ENCODE measurements at regions not wholly inside any gene's neighbourhood (a gene's known extent, or its start where the extent isn't known, plus 50 kb on each side); places are given as distances from the start of the nearest gene placed in this dataset.

DNA sequence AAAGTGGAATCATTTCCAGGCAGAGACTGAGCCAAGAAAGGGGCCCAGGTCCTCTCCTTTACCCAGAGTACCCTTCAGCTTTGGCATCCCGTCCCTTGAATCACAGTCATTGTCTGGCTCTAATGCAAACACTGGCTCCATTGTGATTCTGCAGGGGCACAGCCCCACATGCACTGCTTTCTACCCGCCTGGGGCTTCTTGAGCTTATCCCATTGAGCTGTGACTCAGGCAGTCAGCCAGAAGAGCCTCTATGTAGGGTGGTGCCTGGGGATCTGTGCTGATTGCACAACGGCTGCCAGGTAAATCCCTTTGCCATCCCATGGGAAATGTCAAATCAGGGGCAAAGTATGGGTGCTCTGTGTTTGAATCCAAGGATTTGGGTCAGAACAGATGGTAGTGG, 88.9 kb downstream of the RASSF10 start:
- Mint-ChIP-seq H3K4me1 (no peaks in the 10 kb centered on the region), H3K36me3 (ENCODE audit: low read depth) (no peaks in the 10 kb centered on the region), H3K9me3 (no peaks in the 10 kb centered on the region), H3K4me3 (no peak overlapping the region), H3K27ac (no peak overlapping the region), H3K27me3 (no peaks in the 10 kb centered on the region)
- no peak for DNase-seq
- intact Hi-C loops (cut with micrococcal nuclease): no loop called here

- Mint-ChIP-seq H3K36me3 (ENCODE audit: low read depth) (no peaks in the 10 kb centered on the region), H3K27me3 (no peaks in the 10 kb centered on the region), H3K4me1 (no peaks in the 10 kb centered on the region), H3K9me3 (no peaks in the 10 kb centered on the region), H3K27ac (no peak overlapping the region), H3K4me3 (no peak overlapping the region)
- DNase-seq: no peak
- intact Hi-C loops (cut with micrococcal nuclease): no loop called here
Measured at GRCh38 chr11:13098616-13099289, 89.6 kb downstream of the RASSF10 start.

GRCh38 chr11:13101644-13102512, 92.8 kb downstream of the RASSF10 start:
- Mint-ChIP-seq H3K4me1 (no peaks in the 10 kb centered on the region), H3K27me3 (peaks cover 4% of the 10 kb centered on the region), H3K36me3 (ENCODE audit: low read depth) (no peaks in the 10 kb centered on the region), H3K27ac (no peak overlapping the region), H3K4me3 (no peak overlapping the region), H3K9me3 (no peaks in the 10 kb centered on the region)
- DNase-seq: no peak
- intact Hi-C loops (cut with micrococcal nuclease): no loop called here

- no peaks in the 10 kb centered on the region for H3K36me3 Mint-ChIP-seq (ENCODE audit: low read depth)
- H3K27ac Mint-ChIP-seq: no peak overlapping the region
- H3K9me3 Mint-ChIP-seq: no peaks in the 10 kb centered on the region
- DNase-seq: no peak
- no peak overlapping the region for H3K4me3 Mint-ChIP-seq
- intact Hi-C loops (cut with micrococcal nuclease): no loop called here
- peaks cover 5% of the 10 kb centered on the region for H3K27me3 Mint-ChIP-seq
- H3K4me1 Mint-ChIP-seq: no peaks in the 10 kb centered on the region
Measured at GRCh38 chr11:13102513-13102840, 93.4 kb downstream of the RASSF10 start.

- intact Hi-C loops (cut with micrococcal nuclease): no loop called here
- H3K27me3 Mint-ChIP-seq: peaks cover 5% of the 10 kb centered on the region
- no peak for DNase-seq
- H3K4me1 Mint-ChIP-seq: no peaks in the 10 kb centered on the region
- no peak overlapping the region for H3K27ac Mint-ChIP-seq
- H3K9me3 Mint-ChIP-seq: no peaks in the 10 kb centered on the region
- H3K36me3 Mint-ChIP-seq (ENCODE audit: low read depth): no peaks in the 10 kb centered on the region
- H3K4me3 Mint-ChIP-seq: no peak overlapping the region
Measured at GRCh38 chr11:13102865-13103539, 93.9 kb downstream of the RASSF10 start.

- H3K27me3 Mint-ChIP-seq: peaks cover 5% of the 10 kb centered on the region
- H3K27ac Mint-ChIP-seq: no peak overlapping the region
- intact Hi-C loops (cut with micrococcal nuclease): no loop called here
- H3K36me3 Mint-ChIP-seq (ENCODE audit: low read depth): no peaks in the 10 kb centered on the region
- H3K4me3 Mint-ChIP-seq: no peak overlapping the region
- no peak for DNase-seq
- H3K9me3 Mint-ChIP-seq: no peaks in the 10 kb centered on the region
- H3K4me1 Mint-ChIP-seq: no peaks in the 10 kb centered on the region
Measured at GRCh38 chr11:13103962-13104554, 94.9 kb downstream of the RASSF10 start.

DNA sequence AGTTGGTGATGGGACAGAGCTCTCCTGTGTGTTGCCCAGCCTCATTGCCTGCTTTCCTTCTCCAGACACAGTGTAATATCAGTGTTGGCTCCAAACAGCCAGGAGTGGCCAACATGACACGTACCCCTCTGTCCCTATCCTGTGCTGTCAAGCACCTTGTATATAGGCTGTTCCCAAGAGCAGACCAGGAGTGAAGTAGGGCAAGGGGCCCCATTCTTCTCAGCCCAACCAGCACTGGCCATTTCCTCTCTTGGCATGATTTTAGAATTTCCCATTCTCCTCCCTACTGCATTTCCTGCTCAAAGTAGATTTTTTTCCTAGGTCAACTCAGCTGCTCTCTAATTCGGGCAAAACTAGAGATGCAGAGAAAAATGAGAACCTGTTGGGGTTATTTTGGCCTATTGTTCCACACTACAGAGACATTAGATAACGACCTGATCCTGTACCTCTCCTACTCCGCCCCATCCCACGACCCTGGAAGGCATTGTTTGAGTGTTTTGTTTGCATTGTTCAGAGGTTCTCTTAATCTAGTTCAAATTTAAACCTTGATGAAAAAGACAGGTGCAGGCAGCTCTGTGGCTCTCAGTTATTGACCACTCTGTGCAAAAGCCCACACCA, 95.6 kb downstream of the RASSF10 start:
- Mint-ChIP-seq H3K36me3 (ENCODE audit: low read depth) (no peaks in the 10 kb centered on the region), H3K9me3 (no peaks in the 10 kb centered on the region), H3K4me1 (no peaks in the 10 kb centered on the region), H3K4me3 (no peak overlapping the region), H3K27ac (no peak overlapping the region), H3K27me3 (peaks cover 5% of the 10 kb centered on the region)
- intact Hi-C loops (cut with micrococcal nuclease): no loop called here
- DNase-seq: no peak

- H3K27me3 Mint-ChIP-seq: peaks cover 5% of the 10 kb centered on the region
- no peaks in the 10 kb centered on the region for H3K9me3 Mint-ChIP-seq
Measured at GRCh38 chr11:13105237-13105844, 96.2 kb downstream of the RASSF10 start.

GRCh38 chr11:13107544-13108044, 98.5 kb downstream of the RASSF10 start:
- no peak overlapping the region for H3K27ac Mint-ChIP-seq
- no peaks in the 10 kb centered on the region for H3K36me3 Mint-ChIP-seq (ENCODE audit: low read depth)
- H3K4me3 Mint-ChIP-seq: no peak overlapping the region
- no peaks in the 10 kb centered on the region for H3K9me3 Mint-ChIP-seq
- no peak for DNase-seq
- intact Hi-C loops (cut with micrococcal nuclease): no loop called here
- no peaks in the 10 kb centered on the region for H3K4me1 Mint-ChIP-seq
- peaks cover 5% of the 10 kb centered on the region for H3K27me3 Mint-ChIP-seq

More at GRCh38 chr11:13105237-13105844, 96.2 kb downstream of the RASSF10 start:
- intact Hi-C loops (cut with micrococcal nuclease): no loop called here
- Mint-ChIP-seq H3K27ac (no peak overlapping the region), H3K36me3 (ENCODE audit: low read depth) (no peaks in the 10 kb centered on the region), H3K4me1 (no peaks in the 10 kb centered on the region), H3K4me3 (no peak overlapping the region)
- DNase-seq: no peak

DNA sequence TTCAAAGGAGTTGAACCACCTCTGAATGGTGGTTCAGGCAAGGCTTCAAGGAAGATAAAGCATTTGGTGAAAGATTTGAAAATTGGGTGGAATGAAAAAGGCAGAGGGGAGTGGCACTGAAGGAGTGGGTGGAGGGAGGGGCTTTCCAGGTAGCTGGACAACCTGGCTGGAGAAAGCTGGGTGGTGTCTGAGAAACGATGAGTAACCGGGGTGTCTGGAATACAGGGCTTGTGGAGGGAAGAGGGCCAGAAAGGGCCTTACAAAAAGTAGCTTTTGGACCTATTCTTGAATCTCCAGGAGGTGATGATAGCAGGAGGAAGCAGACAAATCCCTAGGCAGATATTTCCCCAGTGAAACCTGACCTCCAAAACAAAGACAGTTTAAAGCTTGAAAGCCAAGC, 99.3 kb downstream of the RASSF10 start:
- H3K4me3 Mint-ChIP-seq: no peak overlapping the region
- peak; percentile 34 for DNase-seq
- H3K9me3 Mint-ChIP-seq: no peaks in the 10 kb centered on the region
- intact Hi-C loops (cut with micrococcal nuclease): no loop called here
- no peaks in the 10 kb centered on the region for H3K36me3 Mint-ChIP-seq (ENCODE audit: low read depth)
- H3K27ac Mint-ChIP-seq: no peak overlapping the region
- H3K27me3 Mint-ChIP-seq: peaks cover 5% of the 10 kb centered on the region
- no peaks in the 10 kb centered on the region for H3K4me1 Mint-ChIP-seq

DNA sequence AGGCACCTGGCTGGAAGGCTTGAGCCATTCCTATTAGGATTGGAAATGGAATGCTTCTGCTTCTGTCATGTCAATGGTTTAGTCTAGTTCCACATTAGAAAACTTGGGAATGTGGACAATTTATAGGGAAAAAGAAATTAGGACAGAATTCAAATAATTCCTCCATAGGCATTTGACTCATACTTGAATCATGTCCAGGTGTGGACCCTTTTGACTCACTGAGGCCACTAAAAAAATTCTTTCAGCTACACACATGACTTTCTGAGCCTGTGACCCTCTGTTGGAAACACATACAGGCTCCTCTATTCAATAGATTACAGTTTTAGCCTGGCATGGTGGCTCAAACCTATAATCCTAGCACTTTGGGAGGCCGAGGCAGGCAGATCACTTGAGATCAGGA, 100.5 kb downstream of the RASSF10 start:
- H3K27me3 Mint-ChIP-seq: peaks cover 5% of the 10 kb centered on the region
- H3K4me1 Mint-ChIP-seq: no peaks in the 10 kb centered on the region
- H3K27ac Mint-ChIP-seq: no peak overlapping the region
- DNase-seq: no peak
- no peaks in the 10 kb centered on the region for H3K9me3 Mint-ChIP-seq
- H3K4me3 Mint-ChIP-seq: no peak overlapping the region
- intact Hi-C loops (cut with micrococcal nuclease): no loop called here
- no peaks in the 10 kb centered on the region for H3K36me3 Mint-ChIP-seq (ENCODE audit: low read depth)

GRCh38 chr11:13110145-13110544, 101.0 kb downstream of the RASSF10 start:
- no peak for DNase-seq
- Mint-ChIP-seq H3K4me1 (no peaks in the 10 kb centered on the region), H3K36me3 (ENCODE audit: low read depth) (no peaks in the 10 kb centered on the region), H3K9me3 (no peaks in the 10 kb centered on the region), H3K27me3 (peaks cover 5% of the 10 kb centered on the region), H3K27ac (no peak overlapping the region), H3K4me3 (no peak overlapping the region)
- intact Hi-C loops (cut with micrococcal nuclease): no loop called here
